Gastroesophageal sphincter (tissue), 3 donors: ENCODE measurements at regions not wholly inside any gene's neighbourhood (a gene's known extent, or its start where the extent isn't known, plus 50 kb on each side); places are given as distances from the start of the nearest gene placed in this dataset.

ENCODE experiments used
- CTCF ChIP-seq, 4 experiments: fragments of 200-600 bp in 2 of 4; fragments of 450-650 bp in 2 of 4; sonication (generic) in 1 of 4; IDR thresholded peaks; one replicate each; pipeline ENCODE4 v1.5.1; 2017 to 2019; ENCODE audit warnings: antibody characterized with exemption in 4 of 4, mild to moderate bottlenecking in 2 of 4, moderate library complexity in 2 of 4
- POLR2AphosphoS5 ChIP-seq: sonication (generic); formaldehyde crosslinking; IDR thresholded peaks from one replicate; pipeline ENCODE4 v1.6.1; 2017; ENCODE audit warnings: antibody characterized with exemption

- TF ChIP-seq CTCF (IDR thresholded peaks at IDR 0.05) (no peak), POLR2AphosphoS5 (no peak)
These were observed 443.4 kb upstream of the SOX9 start for GRCh38 chr17:71677439-71677838.
